HUES6 (cell line): ENCODE measurements at regions not wholly inside any gene's neighbourhood (a gene's known extent, or its start where the extent isn't known, plus 50 kb on each side); places are given as distances from the start of the nearest gene placed in this dataset.

ENCODE experiments used
- H3K27ac ChIP-seq: 2 replicates; pipeline ENCODE4 v1.7.0; 2013; ENCODE audit warnings: low read depth, mild to moderate bottlenecking, low read length, inconsistent platforms
- H3K27me3 ChIP-seq: 2 replicates; pipeline ENCODE4 v1.6.1; 2013; ENCODE audit warnings: low read length; ENCODE audit not compliant: control insufficient read depth, insufficient read depth
- H3K36me3 ChIP-seq: 2 replicates; pipeline ENCODE4 v1.6.1; 2013; ENCODE audit warnings: low read length; ENCODE audit not compliant: control insufficient read depth, insufficient read depth
- H3K4me1 ChIP-seq: 2 replicates; pipeline ENCODE4 v1.6.1; 2013; ENCODE audit warnings: low read length; ENCODE audit not compliant: control insufficient read depth, insufficient read depth
- H3K4me3 ChIP-seq: 2 replicates; pipeline ENCODE4 v1.5.1; 2013; ENCODE audit warnings: low read depth, low read length
- H3K9ac ChIP-seq: one replicate; pipeline ENCODE4 v1.6.1; 2013; ENCODE audit warnings: mild to moderate bottlenecking, low read length
- H3K9me3 ChIP-seq: 2 replicates; pipeline ENCODE4 v1.6.1; 2013; ENCODE audit warnings: low read depth, low read length; ENCODE audit not compliant: control insufficient read depth, insufficient read depth

GRCh38 chr6:67201563-67201962 lies 1433.5 kb upstream of the ADGRB3 start:
- no peak overlapping the region for H3K9ac ChIP-seq
- H3K4me1 ChIP-seq = no peaks in the 10 kb centered on the region
- no peaks in the 10 kb centered on the region for H3K36me3 ChIP-seq
- no peak overlapping the region for H3K4me3 ChIP-seq
- H3K27ac ChIP-seq = no peak overlapping the region
- no peaks in the 10 kb centered on the region for H3K9me3 ChIP-seq
- no peaks in the 10 kb centered on the region for H3K27me3 ChIP-seq

- H3K4me1 ChIP-seq = no peaks in the 10 kb centered on the region
- no peak overlapping the region for H3K27ac ChIP-seq
- no peak overlapping the region for H3K9ac ChIP-seq
- H3K4me3 ChIP-seq = no peak overlapping the region
- H3K27me3 ChIP-seq = no peaks in the 10 kb centered on the region
- H3K36me3 ChIP-seq = no peaks in the 10 kb centered on the region
- no peaks in the 10 kb centered on the region for H3K9me3 ChIP-seq
Observed at GRCh38 chr6:67200626-67201403, 1434.3 kb upstream of the ADGRB3 start.

GRCh38 chr6:67199425-67199824 lies 1435.7 kb upstream of the ADGRB3 start:
- no peaks in the 10 kb centered on the region for H3K4me1 ChIP-seq
- H3K27me3 ChIP-seq = no peaks in the 10 kb centered on the region
- H3K4me3 ChIP-seq = no peak overlapping the region
- H3K9ac ChIP-seq = no peak overlapping the region
- H3K27ac ChIP-seq = no peak overlapping the region
- H3K9me3 ChIP-seq = no peaks in the 10 kb centered on the region
- no peaks in the 10 kb centered on the region for H3K36me3 ChIP-seq

DNA sequence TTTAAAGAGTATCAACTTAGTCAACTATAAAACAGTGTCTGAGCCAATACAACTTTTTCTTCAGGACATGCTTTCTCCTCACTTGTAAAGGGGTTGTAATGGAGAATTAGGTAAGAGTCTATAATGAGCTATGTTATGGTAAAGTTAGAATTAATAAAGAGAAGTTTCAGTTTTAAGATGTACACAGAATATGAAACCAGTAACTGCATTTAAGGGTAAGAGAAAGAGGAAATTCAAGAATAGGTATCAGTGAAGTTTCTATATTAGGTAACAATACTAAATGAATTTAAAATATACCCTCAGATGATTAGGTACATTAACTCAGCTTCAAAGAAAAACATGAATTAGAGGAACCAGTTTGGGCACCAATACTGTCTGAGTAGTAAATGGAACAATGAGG lies 1444.3 kb upstream of the ADGRB3 start:
- H3K27ac ChIP-seq = no peak overlapping the region

GRCh38 chr6:67184405-67184804 lies 1450.7 kb upstream of the ADGRB3 start:
- no peaks in the 10 kb centered on the region for H3K27me3 ChIP-seq
- H3K36me3 ChIP-seq = no peaks in the 10 kb centered on the region
- H3K9me3 ChIP-seq = no peaks in the 10 kb centered on the region
- H3K4me3 ChIP-seq = no peak overlapping the region
- no peaks in the 10 kb centered on the region for H3K4me1 ChIP-seq
- H3K9ac ChIP-seq = no peak overlapping the region
- H3K27ac ChIP-seq = no peak overlapping the region

More for the DNA sequence above, 1444.3 kb upstream of the ADGRB3 start:
- Histone ChIP-seq H3K4me1 (no peaks in the 10 kb centered on the region), H3K4me3 (no peak overlapping the region), H3K27me3 (no peaks in the 10 kb centered on the region), H3K36me3 (no peaks in the 10 kb centered on the region), H3K9ac (no peak overlapping the region), H3K9me3 (no peaks in the 10 kb centered on the region)

GRCh38 chr6:67175101-67175500 lies 1460.0 kb upstream of the ADGRB3 start:
- Histone ChIP-seq H3K36me3 (no peaks in the 10 kb centered on the region), H3K4me1 (no peaks in the 10 kb centered on the region), H3K27me3 (no peaks in the 10 kb centered on the region), H3K27ac (no peak overlapping the region), H3K9me3 (no peaks in the 10 kb centered on the region), H3K9ac (no peak overlapping the region), H3K4me3 (no peak overlapping the region)

DNA sequence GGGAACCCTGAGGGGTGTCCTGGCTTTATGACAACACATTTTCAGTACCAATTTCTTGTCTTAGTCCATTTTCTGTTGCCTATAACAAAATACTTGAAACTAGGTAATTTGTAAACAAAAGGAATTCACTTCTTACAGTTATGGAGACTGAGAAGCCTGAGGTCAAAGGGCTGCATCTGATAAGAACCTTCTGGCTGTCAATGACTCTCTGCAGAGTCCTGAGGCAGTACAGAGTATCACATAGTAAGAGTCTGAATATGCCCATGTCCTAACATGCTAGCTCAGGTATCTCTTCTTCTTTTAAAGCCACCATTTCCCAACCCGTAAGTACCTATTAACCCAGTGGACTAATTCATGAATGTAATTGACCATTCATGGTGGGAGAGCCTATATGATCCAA lies 1458.6 kb upstream of the EYS start:
- Histone ChIP-seq H3K4me1 (no peaks in the 10 kb centered on the region), H3K36me3 (no peaks in the 10 kb centered on the region), H3K27ac (no peak overlapping the region)

DNA sequence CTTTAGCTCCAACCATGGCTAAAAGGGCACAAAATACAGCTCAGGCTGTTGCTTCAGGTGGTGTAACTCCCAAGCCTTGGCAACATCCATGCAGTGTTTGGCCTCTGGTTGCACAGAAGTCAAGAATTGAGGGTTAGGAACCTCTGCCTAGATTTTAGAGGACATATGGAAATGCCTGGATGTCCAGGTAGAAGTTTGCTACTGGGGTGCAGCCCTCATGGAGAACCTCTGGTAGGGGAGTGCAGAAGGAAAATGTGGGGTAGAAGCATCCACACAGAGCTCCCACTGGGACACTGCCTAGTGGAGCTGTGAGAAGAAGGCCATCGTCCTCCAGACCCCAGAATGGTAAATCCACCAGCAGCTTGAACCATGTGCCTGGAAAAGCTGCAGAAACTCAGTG lies 1453.8 kb upstream of the EYS start:
- Histone ChIP-seq H3K9me3 (peaks cover 11% of the 10 kb centered on the region), H3K27me3 (no peaks in the 10 kb centered on the region), H3K4me3 (no peak overlapping the region), H3K36me3 (no peaks in the 10 kb centered on the region), H3K4me1 (no peaks in the 10 kb centered on the region), H3K9ac (no peak overlapping the region), H3K27ac (no peak overlapping the region)

More for the DNA sequence above, 1458.6 kb upstream of the EYS start:
- H3K27me3 ChIP-seq = no peaks in the 10 kb centered on the region
- no peak overlapping the region for H3K4me3 ChIP-seq
- H3K9me3 ChIP-seq = peaks cover 9% of the 10 kb centered on the region
- H3K9ac ChIP-seq = no peak overlapping the region

DNA sequence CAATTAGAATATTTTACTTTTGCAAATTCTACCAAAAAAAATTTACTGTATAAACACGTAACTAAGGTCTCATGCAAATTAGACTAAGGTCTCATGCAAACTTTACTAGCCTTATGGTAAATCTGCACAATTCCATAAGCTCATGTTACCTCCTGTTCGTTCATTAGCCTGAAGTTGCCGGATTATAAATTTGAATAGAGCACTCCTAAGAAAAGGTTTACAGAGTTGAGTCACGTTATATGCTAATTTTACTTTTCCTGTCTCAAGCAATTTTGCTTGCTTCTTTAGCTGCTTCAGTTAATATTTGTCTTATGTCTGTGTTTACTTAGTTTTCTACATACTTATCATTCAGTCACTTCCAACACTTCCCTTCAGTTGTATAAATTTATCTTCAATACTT lies 1434.0 kb upstream of the EYS start:
- H3K36me3 ChIP-seq = no peaks in the 10 kb centered on the region
- H3K9me3 ChIP-seq = peaks cover 9% of the 10 kb centered on the region; the same call in 1 of the 2 replicates
- H3K27me3 ChIP-seq = no peaks in the 10 kb centered on the region
- H3K9ac ChIP-seq = no peak overlapping the region
- no peaks in the 10 kb centered on the region for H3K4me1 ChIP-seq
- H3K27ac ChIP-seq = no peak overlapping the region
- H3K4me3 ChIP-seq = no peak overlapping the region

- no peaks in the 10 kb centered on the region for H3K27me3 ChIP-seq
- H3K4me1 ChIP-seq = no peaks in the 10 kb centered on the region
- H3K9ac ChIP-seq = no peak overlapping the region
- H3K27ac ChIP-seq = no peak overlapping the region
- no peaks in the 10 kb centered on the region for H3K36me3 ChIP-seq
- no peak overlapping the region for H3K4me3 ChIP-seq
- H3K9me3 ChIP-seq = peaks cover 6% of the 10 kb centered on the region; the same call in 1 of the 2 replicates
Observed at GRCh38 chr6:67133973-67134372, 1426.9 kb upstream of the EYS start.

DNA sequence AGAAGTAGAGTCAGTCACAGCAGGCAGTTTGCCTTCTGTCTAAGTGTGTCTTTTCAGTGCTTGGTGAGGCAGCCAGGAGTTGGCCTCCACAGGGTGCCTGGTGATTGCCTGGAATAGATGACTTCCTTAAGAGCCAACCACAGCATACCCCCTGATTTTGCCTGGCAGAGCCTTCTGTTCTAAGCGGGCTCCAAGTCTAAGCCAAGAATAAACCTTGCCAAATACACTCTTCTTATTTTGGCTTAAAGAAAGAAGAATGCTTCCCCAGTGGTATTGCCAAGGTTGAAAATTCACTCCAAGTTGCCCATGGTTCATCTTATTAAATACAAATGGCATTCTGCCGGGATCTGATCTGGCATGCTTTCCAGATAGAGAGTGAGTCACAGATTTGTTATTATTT lies 1424.8 kb upstream of the EYS start:
- Histone ChIP-seq H3K4me3 (no peak overlapping the region), H3K9me3 (peaks cover 6% of the 10 kb centered on the region; the same call in 1 of the 2 replicates), H3K4me1 (no peaks in the 10 kb centered on the region), H3K27me3 (no peaks in the 10 kb centered on the region), H3K9ac (no peak overlapping the region), H3K36me3 (no peaks in the 10 kb centered on the region), H3K27ac (no peak overlapping the region)
